GM21526 (cell line): ENCODE measurements at regions not wholly inside any gene's neighbourhood (a gene's known extent, or its start where the extent isn't known, plus 50 kb on each side); places are given as distances from the start of the nearest gene placed in this dataset.
"Not testable (repeated sequence)": the region's sequence is repeated elsewhere in the genome, so short reads cannot be mapped to it uniquely, and the experiment has no call there.

Experiments
- ATAC-seq: cut with Tn5 transposase; IDR thresholded peaks from one replicate; pipeline ENCODE4 v1.9.1; 2021; ENCODE audit warnings: moderate library complexity; ENCODE audit not compliant: unreplicated experiment, low FRiP score

DNA sequence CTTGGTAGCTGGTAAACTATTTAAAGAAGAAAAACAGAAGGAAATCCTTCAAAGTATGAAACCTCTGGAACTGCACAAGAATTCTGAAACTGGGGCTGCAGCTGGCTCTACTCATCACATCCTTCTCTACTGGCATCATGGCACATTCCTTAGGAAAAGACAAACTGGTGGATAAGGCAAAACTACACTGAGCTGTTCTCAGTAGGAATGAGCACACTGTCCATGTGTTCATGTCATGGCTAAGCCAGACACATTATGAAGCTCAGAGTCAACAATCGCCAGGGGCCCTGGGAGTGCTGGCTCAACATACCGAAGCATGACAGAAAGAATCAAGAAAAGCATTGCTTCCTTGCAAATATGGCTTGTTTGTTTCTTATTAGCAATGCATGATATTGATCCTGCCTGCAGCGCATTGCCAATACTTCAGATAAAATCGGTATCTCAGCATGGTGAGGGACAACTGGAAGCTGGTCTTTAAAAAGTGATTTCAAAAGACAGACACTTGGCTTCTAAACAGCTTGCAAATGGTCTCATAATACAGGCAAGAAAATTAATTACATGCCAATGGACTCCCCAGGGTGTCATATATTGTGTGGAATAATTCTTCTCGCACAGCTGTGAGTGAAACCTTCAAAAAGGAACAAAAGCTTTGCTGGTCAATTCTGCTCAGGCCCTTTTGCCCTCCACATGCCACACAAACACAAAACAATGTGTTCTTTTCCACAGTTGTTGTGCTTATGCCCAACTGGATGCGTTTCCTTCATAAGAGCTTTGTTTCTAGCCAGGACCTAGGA is 300.2 kb upstream of the VCX start:
- ATAC-seq: no peak

DNA sequence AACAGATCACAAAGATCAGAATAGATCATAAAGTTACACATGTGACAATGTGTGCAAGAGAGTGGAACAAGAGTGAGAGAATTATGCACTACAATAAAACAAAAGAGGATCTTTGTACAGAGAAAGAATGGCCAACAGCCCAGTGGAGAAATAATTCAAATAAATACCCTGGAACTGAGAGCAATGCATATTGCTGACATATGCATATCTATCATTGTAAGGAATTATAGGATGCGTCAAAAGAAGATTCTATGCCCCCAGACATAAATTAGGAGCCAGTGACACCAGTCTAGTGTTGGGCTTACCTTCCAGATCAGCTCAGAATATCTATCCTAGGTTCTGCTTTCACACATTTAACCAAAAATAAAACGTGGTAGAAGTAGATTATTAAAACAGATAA is 320.1 kb upstream of the VCX start:
- ATAC-seq: no peak

DNA sequence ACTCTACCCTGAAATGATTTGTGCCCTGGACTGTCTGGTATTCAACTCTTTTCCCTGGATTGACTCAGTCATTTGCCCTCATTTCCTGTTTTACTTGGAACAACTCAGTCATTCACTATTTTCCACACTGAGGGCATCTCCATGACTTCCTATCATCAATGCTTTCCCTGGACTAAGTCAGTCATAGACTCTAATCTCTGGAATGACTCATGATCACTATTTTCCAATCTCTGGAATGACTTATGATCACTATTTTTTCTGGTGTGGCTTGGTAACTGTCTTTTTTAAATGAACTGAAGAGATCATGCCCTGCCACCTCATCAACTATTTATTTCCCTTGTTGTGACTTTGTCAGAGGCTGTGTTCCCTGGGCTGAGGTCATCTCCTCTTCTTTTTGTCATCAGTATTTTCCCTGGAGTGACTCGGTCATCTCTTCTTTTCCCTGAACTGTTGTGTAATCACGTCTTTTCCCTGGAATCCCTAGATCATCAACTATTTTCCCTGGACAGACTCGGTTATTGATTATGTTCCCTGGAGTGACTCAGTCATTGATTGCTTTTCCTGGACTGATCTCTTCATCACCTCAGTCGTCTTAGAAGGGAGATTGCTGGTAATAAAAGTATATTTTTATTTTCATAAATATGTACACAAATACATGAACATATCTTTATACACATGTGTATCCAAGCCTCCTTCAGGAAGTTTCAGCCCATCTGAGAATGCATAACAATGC is 327.1 kb upstream of the VCX start:
- ATAC-seq: no peak

DNA sequence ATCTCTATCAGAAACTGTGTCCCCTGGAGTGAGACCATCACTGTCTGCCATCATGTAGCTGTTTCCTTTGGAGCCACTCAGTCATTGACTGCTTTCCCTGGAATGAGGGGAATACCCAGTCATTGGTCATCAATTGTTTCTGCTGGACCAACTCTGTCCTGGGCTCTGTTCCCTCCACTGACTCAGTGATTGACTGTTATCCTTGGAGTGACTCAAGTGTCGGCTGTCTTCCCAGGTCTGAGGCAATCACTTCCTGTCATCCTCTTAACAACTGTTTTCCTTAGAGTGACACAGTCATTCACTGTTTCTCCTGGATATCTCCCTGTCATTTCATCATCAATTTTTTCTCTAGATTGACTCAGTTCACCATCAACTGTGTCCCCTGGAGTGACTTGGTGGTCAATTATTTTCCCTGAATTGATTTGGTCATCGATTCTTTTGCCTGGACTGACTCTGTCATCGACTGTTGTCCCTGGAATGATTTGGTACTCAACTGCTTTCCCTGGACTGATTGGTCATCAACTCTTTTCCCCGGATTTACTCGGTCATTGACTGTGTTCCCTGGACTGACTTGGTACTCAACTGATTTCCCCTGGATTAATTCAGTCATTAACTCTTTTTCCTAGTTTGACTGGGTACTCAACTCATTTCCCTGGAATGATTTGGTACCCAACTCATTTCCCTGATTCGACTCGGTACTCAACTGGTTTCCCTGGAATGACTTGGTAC is 327.9 kb upstream of the VCX start:
- ATAC-seq: no peak

DNA sequence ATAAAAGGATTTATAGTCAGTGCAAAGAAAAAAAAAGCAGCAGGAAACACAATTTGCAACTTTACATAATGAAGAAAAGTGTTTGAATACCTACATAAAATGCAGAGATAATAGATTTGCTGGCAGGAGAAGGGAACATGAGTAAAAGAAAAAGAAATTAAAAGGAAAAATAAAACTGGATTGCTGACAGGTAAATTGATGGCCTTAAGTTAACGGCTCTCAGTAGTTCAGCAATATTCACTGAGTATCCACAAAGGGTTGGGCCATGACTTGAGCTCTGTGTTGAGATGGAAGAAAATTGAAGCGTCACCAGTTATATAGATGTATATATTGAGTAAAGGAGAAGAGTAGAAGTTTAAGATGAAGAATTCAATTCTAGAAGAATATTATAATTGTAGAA is 330.1 kb upstream of the VCX start:
- ATAC-seq: no peak

DNA sequence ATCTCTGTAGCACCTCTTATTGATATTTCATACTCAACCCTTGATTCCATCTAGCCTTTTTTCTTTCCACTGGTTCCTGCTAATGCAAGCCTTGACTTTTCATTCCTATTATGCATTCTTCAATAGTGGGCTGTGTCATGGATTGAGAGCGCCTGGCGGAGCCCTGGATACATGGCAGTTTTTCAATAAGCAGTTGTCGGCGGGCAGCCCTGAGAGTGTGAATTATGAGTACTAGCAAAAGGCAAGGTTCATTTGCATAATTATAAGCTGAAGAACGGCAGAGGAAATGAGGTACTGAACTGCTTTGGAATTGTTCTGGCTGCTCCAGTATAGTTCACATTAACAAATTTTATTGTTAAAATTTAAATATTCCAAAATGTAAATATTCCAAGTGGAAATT is 339.7 kb upstream of the VCX start:
- ATAC-seq: no peak

DNA sequence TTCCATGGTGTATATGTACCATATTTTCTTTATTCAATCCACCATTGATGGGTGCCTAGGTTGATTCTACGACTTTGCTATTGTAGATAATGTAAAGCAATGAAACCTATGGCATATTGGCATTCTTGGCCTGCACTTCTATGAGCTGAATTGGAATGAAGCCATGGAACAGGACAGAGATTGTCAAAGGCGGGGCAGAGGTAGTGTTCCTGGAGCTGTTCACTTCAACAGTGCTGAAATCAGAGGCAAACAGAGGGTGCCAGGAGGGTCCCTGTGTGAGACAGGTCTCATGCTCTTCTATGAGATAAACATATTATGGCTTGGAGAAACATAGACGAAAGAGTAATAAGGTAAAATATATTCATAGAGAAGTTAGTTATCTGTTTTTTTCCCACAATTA is 342.6 kb upstream of the VCX start:
- no peak for ATAC-seq

DNA sequence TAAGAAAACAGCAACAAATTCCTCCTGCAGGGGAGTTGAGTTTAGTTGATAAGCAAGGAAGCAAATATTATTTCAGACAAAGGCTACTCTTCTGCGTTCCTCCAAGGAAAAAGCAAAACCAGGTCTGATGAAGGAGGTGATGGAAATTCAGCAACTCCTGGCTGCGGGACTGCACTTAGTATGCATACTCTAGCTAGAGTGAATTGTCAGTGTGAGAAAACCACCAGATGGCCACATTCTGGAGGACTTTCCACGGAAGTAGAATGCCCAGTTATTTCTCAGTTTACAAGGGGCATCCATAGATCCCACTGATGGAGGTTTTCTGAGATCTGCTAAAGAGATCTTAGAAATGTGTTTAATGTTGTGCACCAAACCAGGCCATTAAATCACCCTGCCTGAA is 338.6 kb upstream of the PUDP start:
- no peak for ATAC-seq

DNA sequence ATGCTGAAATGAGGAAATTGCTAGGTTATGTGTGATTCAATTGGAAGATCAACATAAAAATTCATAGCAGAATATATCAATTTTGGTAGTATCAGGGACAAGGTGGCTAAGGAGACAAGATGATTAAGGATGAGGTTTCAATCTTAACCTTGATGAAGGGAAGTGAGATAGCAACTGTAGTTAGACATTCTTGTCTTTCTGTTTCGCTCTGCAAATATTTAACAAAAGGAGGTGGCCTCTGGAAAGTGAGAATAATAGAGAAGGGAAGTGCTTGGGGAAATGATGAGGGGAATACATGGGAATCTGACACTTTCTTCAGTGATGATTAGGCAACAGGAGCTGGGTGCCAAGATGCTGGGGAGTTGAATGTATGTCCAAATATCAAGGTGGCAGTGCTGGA is 337.1 kb upstream of the PUDP start:
- no peak for ATAC-seq

DNA sequence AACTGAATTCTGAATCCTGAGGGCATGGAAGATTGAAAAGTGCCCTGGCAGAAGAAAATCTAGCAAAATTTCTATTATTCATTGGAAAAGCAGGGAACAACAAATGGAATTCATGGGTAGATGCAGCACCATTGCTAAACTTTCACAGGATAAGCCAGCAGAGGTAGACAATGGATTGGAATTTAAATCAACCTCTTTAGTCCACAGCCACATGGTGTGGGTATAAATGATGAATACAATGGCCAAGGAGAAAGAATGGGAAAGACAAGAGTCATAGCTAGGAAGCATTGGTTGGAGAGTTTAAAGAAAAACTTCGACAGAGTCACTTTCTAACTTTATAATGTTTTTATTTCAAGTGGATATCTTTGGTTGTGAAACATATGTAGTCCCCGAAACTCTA is 332.8 kb upstream of the PUDP start:
- no peak for ATAC-seq

DNA sequence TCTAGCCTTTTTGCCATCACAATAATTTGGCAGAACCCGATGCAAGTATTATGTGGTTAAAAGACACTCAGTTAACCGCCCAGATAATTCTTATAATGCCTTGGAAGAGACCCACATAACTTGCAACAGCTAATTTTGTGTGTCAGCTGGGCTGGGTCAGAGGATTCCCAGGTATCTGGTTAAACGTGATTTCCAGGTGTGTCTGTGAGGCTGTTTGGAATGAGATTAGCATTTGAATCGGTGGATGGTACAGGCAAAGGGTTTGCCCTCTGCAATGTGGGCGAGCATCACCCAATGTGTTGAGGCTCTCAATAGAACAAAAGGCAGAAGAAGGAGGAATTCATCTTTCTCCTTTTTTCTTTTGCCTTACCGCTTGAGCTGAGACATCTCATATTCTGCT is 314.2 kb upstream of the PUDP start:
- ATAC-seq: no peak

DNA sequence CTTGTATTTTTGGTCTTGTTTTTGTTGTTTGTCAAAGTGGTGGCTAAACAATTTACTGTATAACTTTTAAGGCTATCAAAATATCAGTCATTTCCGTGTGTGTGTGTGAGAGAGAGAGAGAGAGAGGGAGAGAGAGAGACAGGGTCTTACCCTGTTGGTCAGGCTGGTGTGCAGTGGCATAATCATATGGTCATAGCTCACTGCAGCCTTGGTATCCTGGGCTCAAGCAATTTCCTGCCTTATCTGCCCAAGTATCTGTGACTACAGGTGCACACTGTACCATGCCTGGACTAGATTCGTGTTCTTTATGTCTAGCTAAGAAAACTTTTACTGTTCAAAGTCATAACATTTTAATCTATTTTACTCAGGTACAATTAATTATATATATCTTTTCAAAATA is 313.1 kb upstream of the PUDP start:
- not testable (repeated sequence) for ATAC-seq

DNA sequence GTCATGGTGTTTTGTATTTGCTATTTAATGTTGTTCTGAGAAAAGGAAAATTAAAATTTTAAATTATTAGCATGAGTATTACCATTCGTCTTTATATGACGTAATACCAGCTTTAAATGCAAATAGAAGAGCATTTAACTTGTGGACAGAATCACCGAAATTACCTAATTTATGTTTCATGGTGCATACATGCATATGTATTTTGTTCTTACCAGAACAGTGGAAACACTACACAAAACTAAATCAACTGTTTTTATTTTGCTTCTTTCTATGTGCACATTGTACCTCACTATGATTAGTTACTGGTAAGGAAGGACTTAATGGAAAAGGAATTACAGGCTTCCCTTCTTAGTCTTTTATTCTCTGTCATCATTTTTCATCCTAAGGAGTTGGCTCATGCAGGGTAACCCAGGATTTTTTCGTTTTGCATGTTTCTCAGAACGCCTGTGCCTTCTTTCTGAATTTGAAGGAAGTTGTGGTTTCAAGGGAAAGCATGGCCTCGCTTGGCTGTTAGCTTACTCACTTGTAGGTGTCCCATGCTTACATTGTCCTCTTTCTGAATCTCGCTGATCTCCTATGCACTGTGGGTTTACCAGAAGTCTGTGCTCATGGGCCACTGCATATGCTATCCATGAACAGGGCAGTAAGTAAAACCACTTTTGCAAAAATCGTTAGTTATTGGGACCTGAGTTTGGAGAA is 300.0 kb upstream of the PUDP start:
- no peak for ATAC-seq

DNA sequence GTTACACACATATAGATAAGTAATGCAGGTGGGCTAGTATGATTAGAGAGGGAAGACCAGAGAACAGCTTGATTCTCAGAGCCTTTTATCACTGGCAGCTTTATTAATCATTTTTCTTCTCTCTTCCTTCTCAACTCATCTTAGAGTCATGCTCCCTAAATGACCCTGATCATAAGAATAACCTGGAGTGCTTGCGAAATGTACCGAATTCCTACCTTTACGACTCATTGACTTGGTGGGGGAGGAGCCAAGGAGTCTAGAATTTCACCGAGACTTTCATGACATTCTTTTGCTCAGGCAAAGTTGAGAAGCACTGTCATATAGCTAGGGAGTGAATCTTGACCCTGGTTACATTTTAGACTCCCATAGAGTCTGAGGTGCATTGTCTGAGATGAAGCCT is 298.9 kb upstream of the PUDP start:
- ATAC-seq: no peak

DNA sequence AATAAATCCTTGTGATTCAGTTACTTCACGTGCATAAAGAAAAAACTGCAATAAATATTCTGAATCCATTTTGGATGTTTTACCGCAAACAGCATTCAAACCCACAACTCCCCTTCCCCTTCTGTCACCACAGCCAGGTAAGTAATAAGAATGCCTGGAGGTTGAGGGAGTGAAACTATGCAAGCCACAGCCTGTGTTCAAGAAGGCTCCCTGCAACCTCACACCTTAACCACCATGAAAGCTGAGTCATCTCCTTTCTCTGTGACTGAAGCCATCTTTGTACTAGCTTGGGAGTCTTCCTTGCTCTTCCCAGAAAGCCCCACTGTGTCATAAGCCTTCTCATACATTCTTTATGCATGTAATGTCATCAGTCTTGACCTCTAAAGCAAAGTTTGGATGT is 297.0 kb upstream of the PUDP start:
- peak; percentile 89 for ATAC-seq

DNA sequence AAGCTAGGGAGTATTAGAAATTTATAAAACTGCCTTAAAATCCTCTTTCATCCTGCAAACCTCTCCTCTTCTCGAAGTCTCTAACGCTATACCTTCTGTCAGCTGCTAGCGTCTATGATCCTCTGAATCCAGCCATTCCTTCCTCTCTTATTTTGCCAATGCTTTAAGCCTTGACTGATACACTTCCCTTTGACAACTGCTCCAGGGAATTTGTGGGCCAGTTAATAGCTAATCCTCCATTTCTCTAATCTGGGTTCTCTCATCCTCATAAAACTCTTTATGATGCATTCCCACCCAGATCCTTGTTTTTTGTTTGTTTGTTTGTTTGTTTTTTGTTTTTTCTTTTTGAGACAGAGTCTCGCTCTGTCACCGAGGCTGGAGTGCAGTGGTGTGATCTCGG is 293.6 kb upstream of the PUDP start:
- ATAC-seq: no peak

DNA sequence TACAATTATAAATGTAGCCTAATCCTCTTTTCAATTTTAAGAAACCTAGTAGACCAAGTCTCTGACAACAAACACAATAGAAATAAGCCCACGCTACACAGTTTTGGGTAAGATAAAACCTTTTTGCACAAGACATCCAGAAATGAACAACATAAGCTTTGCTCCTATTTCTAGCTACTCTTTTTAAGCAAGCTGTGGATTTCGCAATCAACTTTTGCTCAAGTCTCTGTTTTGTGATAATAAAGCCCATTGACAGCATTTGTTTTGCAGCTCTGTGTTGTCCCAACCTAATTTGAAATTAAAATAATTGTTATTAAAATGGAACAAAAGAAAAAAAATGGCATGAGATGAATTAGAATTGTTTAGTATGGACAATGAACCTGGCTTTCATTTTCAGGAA is 287.9 kb upstream of the PUDP start:
- ATAC-seq: no peak

DNA sequence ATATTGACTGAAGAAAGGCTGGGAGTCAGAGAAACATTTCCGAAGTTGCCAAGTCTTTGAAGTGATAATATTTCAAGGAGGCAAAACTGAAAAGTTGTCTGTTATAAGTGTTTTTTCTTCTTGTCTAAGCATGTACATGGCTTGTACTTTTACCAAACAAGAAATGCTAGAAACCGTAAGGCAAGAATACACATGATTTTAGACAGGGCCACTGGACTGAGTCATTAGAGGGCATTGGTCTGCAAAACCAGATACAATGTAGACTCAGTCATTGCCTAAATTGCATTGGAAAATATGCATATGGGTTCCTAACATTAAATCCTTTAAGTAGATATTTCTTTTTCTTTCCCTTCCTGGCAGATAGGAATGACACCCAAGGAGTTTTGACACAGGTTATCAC is 284.9 kb upstream of the PUDP start:
- no peak for ATAC-seq

DNA sequence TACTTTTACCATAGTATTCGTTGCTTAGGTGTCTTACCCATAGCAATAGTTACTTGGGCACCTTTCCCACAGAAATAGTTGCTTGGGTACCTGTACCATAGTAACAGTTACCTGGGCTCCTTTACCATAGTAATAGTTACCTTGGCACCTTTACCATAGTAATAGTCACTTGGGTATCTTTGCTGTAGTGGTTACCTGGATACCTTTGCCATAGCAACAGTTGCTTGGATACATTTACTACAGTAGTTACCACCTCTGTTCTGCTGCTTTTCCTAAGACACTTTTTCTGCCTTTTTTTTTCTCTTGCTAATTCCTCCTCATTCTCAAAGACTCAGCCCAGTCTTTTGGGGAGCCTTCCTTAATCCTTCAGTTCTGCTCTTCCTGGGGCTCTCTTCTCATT is 272.8 kb upstream of the PUDP start:
- no peak for ATAC-seq

DNA sequence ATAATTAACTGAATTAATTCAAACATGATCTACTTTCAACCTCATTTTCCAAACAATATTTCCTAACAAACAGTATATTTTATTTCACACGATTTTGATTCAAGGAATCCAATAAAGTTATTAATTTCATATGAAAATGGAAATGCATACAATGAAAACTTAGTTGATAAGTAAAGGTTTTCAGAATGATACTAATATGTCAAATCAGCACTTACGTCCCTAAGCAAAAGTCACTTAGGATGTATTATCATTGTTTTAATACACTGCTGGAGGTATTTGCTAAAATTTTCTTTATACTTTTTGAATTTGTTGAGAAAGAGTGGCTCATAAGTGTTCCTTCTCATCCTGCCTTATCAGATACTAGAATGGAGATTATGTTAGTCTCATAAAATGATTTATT is 266.8 kb upstream of the PUDP start:
- no peak for ATAC-seq

DNA sequence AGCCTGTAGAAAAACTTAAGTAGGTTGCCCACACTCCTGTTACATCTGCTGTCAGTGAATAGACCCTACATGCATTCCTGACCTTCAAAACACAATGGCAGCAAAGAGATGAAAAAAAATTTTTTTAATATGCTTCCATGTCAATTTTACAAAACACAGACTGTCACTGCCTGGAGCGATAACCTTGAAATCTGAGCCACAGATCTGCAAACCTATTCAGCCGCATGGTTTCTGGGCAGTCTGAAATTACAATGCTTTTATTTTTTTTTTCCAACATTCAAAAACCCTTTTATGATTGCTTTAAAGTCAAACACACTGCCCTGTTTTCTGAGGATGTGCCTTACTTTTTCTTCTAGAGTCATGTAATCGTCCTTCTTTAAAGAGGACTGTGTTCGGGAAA is 264.9 kb upstream of the PUDP start:
- no peak for ATAC-seq
